CD14-positive monocyte (primary cell): ENCODE measurements at regions not wholly inside any gene's neighbourhood (a gene's known extent, or its start where the extent isn't known, plus 50 kb on each side); places are given as distances from the start of the nearest gene placed in this dataset.

Experiments used
- DNase-seq, 3 donors: peaks; one replicate each; pipeline ENCODE4 v3.0.0-alpha.2; 2011 to 2022
- H2AFZ ChIP-seq: 2 replicates; pipeline ENCODE4 v1.6.0; 2012; ENCODE audit warnings: mild to moderate bottlenecking, low read depth, low read length, inconsistent platforms; ENCODE audit not compliant: insufficient read depth, poor library complexity, severe bottlenecking
- H3K27ac ChIP-seq, 2 donors: 1 replicate in 1 of 2; 2 replicates in 1 of 2; pipeline ENCODE4 v1.5.1; 2012 to 2013; ENCODE audit warnings: low read length in 2 of 2, control low read depth in 1 of 2, inconsistent platforms in 1 of 2, low read depth in 1 of 2, mild to moderate bottlenecking in 1 of 2
- H3K27me3 ChIP-seq, 2 donors: one replicate each; pipeline versions ENCODE4 v1.6.0 to v1.6.1; 2011 to 2013; ENCODE audit warnings: low read length in 2 of 2; ENCODE audit not compliant: control insufficient read depth in 2 of 2, insufficient read depth in 2 of 2
- H3K36me3 ChIP-seq, 2 donors: replicated peaks in 1 of 2; 1 replicate in 1 of 2; 2 replicates in 1 of 2; pipeline versions ENCODE4 v1.5.1 to v1.6.1; 2012 to 2013; ENCODE audit warnings: low read length in 2 of 2, control low read depth in 1 of 2, inconsistent platforms in 1 of 2, mild to moderate bottlenecking in 1 of 2; ENCODE audit not compliant: insufficient read depth in 2 of 2, control insufficient read depth in 1 of 2
- H3K4me1 ChIP-seq, 2 donors: 1 replicate in 1 of 2; 2 replicates in 1 of 2; pipeline versions ENCODE4 v1.5.1 to v1.6.1; 2012 to 2013; ENCODE audit warnings: low read length in 2 of 2, control low read depth in 1 of 2, inconsistent platforms in 1 of 2, mild to moderate bottlenecking in 1 of 2, moderate library complexity in 1 of 2; ENCODE audit not compliant: insufficient read depth in 2 of 2, control insufficient read depth in 1 of 2
- H3K4me2 ChIP-seq: replicated peaks from 2 replicates; pipeline ENCODE3; 2012; ENCODE audit warnings: low read length, moderate library complexity, mild to moderate bottlenecking; ENCODE audit not compliant: poor library complexity, severe bottlenecking; ENCODE audit errors: extremely low read depth
- H3K4me3 ChIP-seq, 3 experiments: fragments of 200-600 bp in 1 of 3; sonication (generic) in 1 of 3; replicated peaks in 1 of 3; 1 replicate in 2 of 3; 2 replicates in 1 of 3; pipeline ENCODE4 v1.5.1; 2011 to 2013; ENCODE audit warnings: low read length in 3 of 3, mild to moderate bottlenecking in 3 of 3, control low read depth in 2 of 3, low read depth in 2 of 3, inconsistent platforms in 1 of 3, moderate library complexity in 1 of 3
- H3K79me2 ChIP-seq: 2 replicates; pipeline ENCODE4 v1.6.0; 2012; ENCODE audit warnings: mild to moderate bottlenecking, control low read depth, inconsistent platforms, low read length, moderate library complexity; ENCODE audit not compliant: insufficient read depth
- H3K9ac ChIP-seq: 2 replicates; pipeline ENCODE4 v1.6.0; 2017; ENCODE audit warnings: low read length, mild to moderate bottlenecking; ENCODE audit not compliant: insufficient read depth, poor library complexity, severe bottlenecking
- H3K9me3 ChIP-seq, 2 donors: replicated peaks in 1 of 2; 1 replicate in 1 of 2; 2 replicates in 1 of 2; pipeline versions ENCODE4 v1.5.1 to v1.6.1; 2012 to 2013; ENCODE audit warnings: low read length in 2 of 2, control low read depth in 1 of 2; ENCODE audit not compliant: control insufficient read depth in 1 of 2, insufficient read depth in 1 of 2
- H4K20me1 ChIP-seq: 2 replicates; pipeline ENCODE4 v1.6.0; 2012; ENCODE audit warnings: mild to moderate bottlenecking, low read length, control low read depth, moderate library complexity; ENCODE audit not compliant: insufficient read depth
- H3K27ac Mint-ChIP-seq, 7 donors: one replicate each; pipeline ENCODE4 v1.8.0; 2020; ENCODE audit warnings: mild to moderate bottlenecking in 7 of 7, mixed read lengths in 7 of 7, moderate library complexity in 6 of 7, inconsistent platforms in 2 of 7
- H3K27me3 Mint-ChIP-seq, 3 donors: one replicate each; pipeline ENCODE4 v1.8.0; 2021 to 2022; ENCODE audit warnings: low read depth in 3 of 3, mild to moderate bottlenecking in 3 of 3, mixed read lengths in 3 of 3, moderate library complexity in 3 of 3, inconsistent platforms in 1 of 3
- H3K36me3 Mint-ChIP-seq, 2 donors: one replicate each; pipeline ENCODE4 v1.8.0; 2020; ENCODE audit warnings: mixed read lengths in 2 of 2, inconsistent platforms in 1 of 2, mild to moderate bottlenecking in 1 of 2
- H3K4me1 Mint-ChIP-seq: one replicate; pipeline ENCODE4 v1.8.0; 2020; ENCODE audit warnings: mild to moderate bottlenecking, mixed read lengths
- H3K4me3 Mint-ChIP-seq, 2 donors: one replicate each; pipeline ENCODE4 v1.8.0; 2020; ENCODE audit warnings: mild to moderate bottlenecking in 2 of 2, mixed read lengths in 2 of 2, moderate library complexity in 1 of 2
- H3K9me3 Mint-ChIP-seq, 7 donors: one replicate each; pipeline ENCODE4 v1.8.0; 2020 to 2022; ENCODE audit warnings: mixed read lengths in 7 of 7, mild to moderate bottlenecking in 6 of 7, moderate library complexity in 6 of 7, inconsistent platforms in 2 of 7
- CTCF ChIP-seq: fragments of 200-600 bp; IDR thresholded peaks from one replicate; pipeline ENCODE4 v1.8.0; 2022; ENCODE audit warnings: antibody characterized with exemption, mild to moderate bottlenecking
- WGBS: methylation state at CpG from one replicate; pipeline ENCODE4 v1.1.5; 2013; ENCODE audit warnings: missing lambda C conversion rate; ENCODE audit not compliant: insufficient coverage; 5-methylcytosine and 5-hydroxymethylcytosine counted together
- intact Hi-C, 2 donors: fragments of 100-400 bp; cut with micrococcal nuclease; formaldehyde crosslinking; loops; one replicate each; pipeline versions ENCODE4 v1.15.0 to v1.15.1; 2023

- Histone ChIP-seq H3K4me3 (no peak overlapping the region), H3K27ac (no peak overlapping the region), H3K79me2 (no peaks in the 10 kb centered on the region), H4K20me1 (no peaks in the 10 kb centered on the region), H3K9ac (no peak overlapping the region), H3K36me3 (no peaks in the 10 kb centered on the region), H3K4me1 (no peaks in the 10 kb centered on the region), H2AFZ (no peak overlapping the region), H3K27me3 (no peaks in the 10 kb centered on the region), H3K4me2 (no peak overlapping the region), H3K9me3 (no peaks in the 10 kb centered on the region)
- TF ChIP-seq CTCF: no peak
- Mint-ChIP-seq H3K9me3 (peaks cover 2 to 10% (median 4%) of the 10 kb centered on the region in 7 donors), H3K36me3 (no peaks in the 10 kb centered on the region), H3K27me3 (peaks cover 0 to 6% (median 5%) of the 10 kb centered on the region in 3 donors), H3K4me1 (peaks cover 3% of the 10 kb centered on the region), H3K27ac (peak overlapping the region in 1 of 7 donors; percentile 8), H3K4me3 (no peak overlapping the region)
- intact Hi-C loops: no loop called here
- DNase-seq: no peak
- 86% methylated on average over 12 of the region's 12 CpGs for WGBS
These were observed 67.5 kb upstream of the CORO2B start for GRCh38 chr15:68511073-68511991.

- no peak for DNase-seq
- no peak overlapping the region for H3K4me3 Mint-ChIP-seq
- Histone ChIP-seq H2AFZ (no peak overlapping the region), H3K4me2 (no peak overlapping the region), H3K9me3 (no peaks in the 10 kb centered on the region), H3K36me3 (no peaks in the 10 kb centered on the region), H3K79me2 (no peaks in the 10 kb centered on the region), H3K27ac (no peak overlapping the region), H3K27me3 (no peaks in the 10 kb centered on the region), H3K4me3 (no peak overlapping the region), H4K20me1 (no peaks in the 10 kb centered on the region), H3K9ac (no peak overlapping the region), H3K4me1 (no peaks in the 10 kb centered on the region)
- H3K27ac Mint-ChIP-seq: peak overlapping the region in 1 of 7 donors; percentile 75
- peaks cover 3% of the 10 kb centered on the region for H3K4me1 Mint-ChIP-seq
- peaks cover 2 to 10% (median 4%) of the 10 kb centered on the region in 7 donors for H3K9me3 Mint-ChIP-seq
- WGBS: 97% methylated on average over 7 of the region's 7 CpGs
- H3K27me3 Mint-ChIP-seq: peaks cover 0 to 6% (median 5%) of the 10 kb centered on the region in 3 donors
- TF ChIP-seq CTCF: no peak
- intact Hi-C loops: no loop called here
- H3K36me3 Mint-ChIP-seq: no peaks in the 10 kb centered on the region
These were observed 66.7 kb upstream of the CORO2B start for GRCh38 chr15:68512052-68512451.
